ENCODE measurements at regions not wholly inside any gene's neighbourhood (a gene's known extent, or its start where the extent isn't known, plus 50 kb on each side); places are given as distances from the start of the nearest gene placed in this dataset.

DNA sequence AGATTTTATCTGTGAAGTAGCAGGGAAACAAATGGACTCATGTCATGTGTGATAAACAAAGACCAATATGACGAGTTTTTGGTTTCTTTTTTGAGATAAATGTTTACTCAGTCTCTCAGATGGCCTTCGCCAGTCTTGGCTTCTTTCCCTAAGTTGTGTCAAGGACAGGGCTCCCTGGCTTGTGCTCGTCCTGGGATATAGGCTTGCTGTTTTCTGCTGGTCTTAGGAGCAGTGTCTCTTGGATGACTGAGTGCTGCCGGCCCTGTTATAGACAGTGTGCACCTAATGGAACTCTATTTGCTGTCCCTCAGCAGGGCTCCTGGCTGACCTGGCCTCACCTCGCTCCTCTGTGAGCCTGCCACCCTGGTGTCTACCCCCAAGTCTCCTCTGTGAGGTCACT, 324.1 kb upstream of the SYNCRIP start (continued):
- no peak for TF ChIP-seq PPARG (CRISPR knock-in tag; conservative IDR thresholded peaks at IDR 0.05)
- no peak for TF ChIP-seq HOXD1 (CRISPR knock-in tag; IDR thresholded peaks at IDR 0.05)
- no peak for TF ChIP-seq ZNF460 (CRISPR knock-in tag; IDR thresholded peaks at IDR 0.05; ENCODE audit: borderline replicate concordance)
- no peak for TF ChIP-seq SMARCE1 (IDR thresholded peaks at IDR 0.05; ENCODE audit: borderline replicate concordance)

DNA sequence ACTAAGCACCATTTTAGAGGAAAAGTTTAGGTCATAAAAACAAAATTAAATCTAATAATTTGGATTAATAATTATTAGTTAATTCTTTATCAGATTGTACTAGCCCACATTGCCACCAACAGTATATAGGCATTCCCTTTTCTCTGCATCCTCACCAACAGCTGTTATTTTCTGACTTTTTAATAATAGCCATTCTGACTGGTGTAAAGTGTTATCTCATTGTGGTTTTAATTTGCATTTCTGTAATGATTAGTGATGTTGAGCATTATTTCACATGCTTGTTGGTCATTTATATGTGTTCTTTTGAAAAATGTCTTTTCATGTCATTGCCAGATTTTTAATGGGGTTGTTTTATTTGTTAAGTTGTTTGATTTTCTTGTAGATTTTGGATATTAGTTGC, 319.1 kb upstream of the SYNCRIP start:
- H3K4me2 ChIP-seq (ENCODE audit: low read depth, low read length): no peak overlapping the region
- H3K4me3 ChIP-seq (replicated peaks in 1 of 3; ENCODE audit: insufficient read depth in 1 of 3, low read depth in 2 of 3, low read length in 3 of 3): no peak overlapping the region
- no TSS peak for BruUV-seq (replicated peaks)
- in situ Hi-C loops (cut with HindIII; ENCODE audit: extremely low pct_ligation_motif_present, low pct_unique_long_range_greater_than_20kb): no loop called here
- no peaks in the 10 kb centered on the region for H3K9me3 ChIP-seq (ENCODE audit: low read length)
- no peaks in the 10 kb centered on the region for H3K36me3 ChIP-seq (replicated peaks in 1 of 2; ENCODE audit: control insufficient read depth in 1 of 2, insufficient read depth in 2 of 2, low read length in 2 of 2)
- no peaks in the 10 kb centered on the region for H3K27me3 ChIP-seq (ENCODE audit: control insufficient read depth in 1 of 2, insufficient read depth in 2 of 2, low read length in 2 of 2)
- no peaks in the 10 kb centered on the region for H3K79me2 ChIP-seq (ENCODE audit: insufficient read depth, low read length)
- no peak for DNase-seq (ENCODE audit: low spot score)
- no peak overlapping the region for H3K27ac ChIP-seq (ENCODE audit: extremely low read length, insufficient read depth, low read length)
- no peak for ATAC-seq
- ChIA-PET CTCF (ENCODE audit: low intra/inter-chr PET ratio, low total read pairs) (no interaction called here), POLR2A (no interaction called here)
- H3K9ac ChIP-seq (ENCODE audit: insufficient read depth, low read depth, low read length): no peak overlapping the region
- no peak overlapping the region for H2AFZ ChIP-seq (ENCODE audit: low read length)
- H4K20me1 ChIP-seq (ENCODE audit: insufficient read depth, low read length): no peaks in the 10 kb centered on the region
- TF ChIP-seq PCBP1 (IDR thresholded peaks at IDR 0.05; ENCODE audit: borderline replicate concordance, low read depth, low read length) (no peak), KLF13 (CRISPR knock-in tag; IDR thresholded peaks at IDR 0.05) (no peak), SALL2 (CRISPR knock-in tag; IDR thresholded peaks at IDR 0.05) (no peak), NCOR1 (IDR thresholded peaks at IDR 0.05; ENCODE audit: borderline replicate concordance, low read length) (no peak), POGZ (CRISPR knock-in tag; IDR thresholded peaks at IDR 0.05) (no peak), GFI1 (CRISPR knock-in tag; IDR thresholded peaks at IDR 0.05; ENCODE audit: borderline replicate concordance) (no peak), ZNF3 (CRISPR knock-in tag; IDR thresholded peaks at IDR 0.05) (no peak)
- TF ChIP-seq, protein P1, sequence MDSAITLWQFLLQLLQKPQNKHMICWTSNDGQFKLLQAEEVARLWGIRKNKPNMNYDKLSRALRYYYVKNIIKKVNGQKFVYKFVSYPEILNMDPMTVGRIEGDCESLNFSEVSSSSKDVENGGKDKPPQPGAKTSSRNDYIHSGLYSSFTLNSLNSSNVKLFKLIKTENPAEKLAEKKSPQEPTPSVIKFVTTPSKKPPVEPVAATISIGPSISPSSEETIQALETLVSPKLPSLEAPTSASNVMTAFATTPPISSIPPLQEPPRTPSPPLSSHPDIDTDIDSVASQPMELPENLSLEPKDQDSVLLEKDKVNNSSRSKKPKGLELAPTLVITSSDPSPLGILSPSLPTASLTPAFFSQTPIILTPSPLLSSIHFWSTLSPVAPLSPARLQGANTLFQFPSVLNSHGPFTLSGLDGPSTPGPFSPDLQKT (CRISPR knock-in tag; IDR thresholded peaks at IDR 0.05; ENCODE audit: borderline replicate concordance): no peak
- no peaks in the 10 kb centered on the region for H3K4me1 ChIP-seq (ENCODE audit: insufficient read depth, low read length)
- FAIRE-seq: no peak
- intact Hi-C loops (cut with micrococcal nuclease; ENCODE audit: unreplicated experiment): no loop called here
